GM12891 (cell line): ENCODE measurements at regions not wholly inside any gene's neighbourhood (a gene's known extent, or its start where the extent isn't known, plus 50 kb on each side); places are given as distances from the start of the nearest gene placed in this dataset.

Experiments used
- POLR2AphosphoS5 ChIP-seq: IDR thresholded peaks from 2 replicates; pipeline ENCODE4 v1.6.1; 2011; ENCODE audit warnings: low read depth, low read length, control low read depth
- TAF1 ChIP-seq: IDR thresholded peaks from 2 replicates; pipeline ENCODE4 v1.6.1; 2011; ENCODE audit warnings: low read depth, low read length, control low read depth

DNA sequence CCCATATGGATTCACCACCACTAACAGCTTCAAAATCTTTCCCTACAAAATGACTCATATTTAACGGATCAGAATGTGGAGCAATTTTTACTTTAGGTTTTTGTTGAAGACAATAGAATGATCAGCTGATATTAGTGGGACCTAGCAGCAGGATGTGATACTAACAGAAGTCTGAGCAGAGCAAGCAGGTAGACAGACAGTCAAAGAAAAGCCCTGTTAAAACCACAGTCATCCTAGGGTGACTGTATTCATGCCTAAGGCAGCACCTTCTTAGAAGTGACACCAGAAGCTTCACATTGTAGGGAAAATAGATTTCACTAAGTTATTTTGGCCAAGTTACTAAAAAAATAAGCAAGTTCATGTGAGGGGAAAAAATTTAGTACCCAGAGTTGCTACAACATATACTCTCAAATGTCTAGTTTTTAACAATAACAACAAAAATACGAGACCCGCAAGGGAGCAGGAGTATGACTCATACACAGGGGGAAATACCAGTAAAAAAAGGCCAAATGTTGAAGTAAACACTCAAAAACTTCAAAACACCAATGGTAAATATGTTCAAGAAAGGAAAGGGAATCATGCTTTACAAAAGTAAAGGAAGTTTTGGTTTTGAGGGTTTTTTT, 590.9 kb downstream of the EPHA3 start:
- TF ChIP-seq POLR2AphosphoS5 = no peak
- no peak for TF ChIP-seq TAF1
